ENCODE measurements at regions not wholly inside any gene's neighbourhood (a gene's known extent, or its start where the extent isn't known, plus 50 kb on each side); places are given as distances from the start of the nearest gene placed in this dataset.

GRCh38 chr6:14367296-14367695 lies 249.7 kb downstream of the CD83 start:
- H3K9me2 ChIP-seq, result no peaks in the 10 kb centered on the region
- H3K4me1 ChIP-seq (ENCODE audit: control insufficient read depth in 1 of 2, insufficient read depth in 2 of 2, low read depth in 1 of 2, low read length in 1 of 2), result no peaks in the 10 kb centered on the region
- no peak for DNase-seq
- no peak overlapping the region for H3K4me2 ChIP-seq
- H3K4me3 ChIP-seq (ENCODE audit: low read depth in 2 of 2, low read length in 1 of 2), result no peak overlapping the region
- H4K20me1 ChIP-seq (ENCODE audit: insufficient read depth), result no peaks in the 10 kb centered on the region
- no peaks in the 10 kb centered on the region for H3F3A ChIP-seq (replicated peaks; ENCODE audit: insufficient read depth)
- CTCF ChIA-PET, result no interaction called here
- TF ChIP-seq YY1 (IDR thresholded peaks at IDR 0.05; ENCODE audit: low read depth), result no peak
- no peak for TF ChIP-seq RXRA (IDR thresholded peaks at IDR 0.05; ENCODE audit: borderline replicate concordance, low read depth)
- no peak overlapping the region for H3K27ac ChIP-seq (ENCODE audit: low read depth in 2 of 2, low read length in 1 of 2)
- no peaks in the 10 kb centered on the region for H3K79me2 ChIP-seq (ENCODE audit: insufficient read depth)
- POLR2A ChIA-PET, result interaction anchor here (0.6 kb wide), 1 partner anchor 812 kb away, joined by 3 read pairs; no protein-coding TSS in a partner anchor
- H3K27me3 ChIP-seq (ENCODE audit: insufficient read depth), result no peaks in the 10 kb centered on the region
- H3K36me3 ChIP-seq (replicated peaks in 1 of 2; ENCODE audit: control insufficient read depth in 1 of 2, insufficient read depth in 2 of 2, low read length in 1 of 2), result no peaks in the 10 kb centered on the region
- H2AFZ ChIP-seq (ENCODE audit: low read depth), result no peak overlapping the region
- H3K9me3 ChIP-seq, result no peaks in the 10 kb centered on the region
- no peak overlapping the region for H3K9ac ChIP-seq
- 11% methylated on average over 2 of the region's 2 CpGs for WGBS (ENCODE audit: low lambda C conversion rate)

- Histone ChIP-seq H3K27ac (ENCODE audit: low read depth in 2 of 2, low read length in 1 of 2) (no peak overlapping the region), H3K4me1 (ENCODE audit: control insufficient read depth in 1 of 2, insufficient read depth in 2 of 2, low read depth in 1 of 2, low read length in 1 of 2) (no peaks in the 10 kb centered on the region), H3K27me3 (ENCODE audit: insufficient read depth) (no peaks in the 10 kb centered on the region), H4K20me1 (ENCODE audit: insufficient read depth) (no peaks in the 10 kb centered on the region), H3K36me3 (replicated peaks in 1 of 2; ENCODE audit: control insufficient read depth in 1 of 2, insufficient read depth in 2 of 2, low read length in 1 of 2) (no peaks in the 10 kb centered on the region), H3K9me2 (no peaks in the 10 kb centered on the region), H3K9ac (no peak overlapping the region), H3F3A (replicated peaks; ENCODE audit: insufficient read depth) (no peaks in the 10 kb centered on the region), H3K4me3 (ENCODE audit: low read depth in 2 of 2, low read length in 1 of 2) (no peak overlapping the region), H2AFZ (ENCODE audit: low read depth) (no peak overlapping the region), H3K4me2 (no peak overlapping the region), H3K79me2 (ENCODE audit: insufficient read depth) (no peaks in the 10 kb centered on the region), H3K9me3 (no peaks in the 10 kb centered on the region)
- WGBS (ENCODE audit: low lambda C conversion rate), result 21% methylated on average over 3 of the region's 3 CpGs
- POLR2A ChIA-PET, result no interaction called here
- TF ChIP-seq NRF1 (IDR thresholded peaks at IDR 0.05; ENCODE audit: low read depth, low read length), result no peak
- no peak for TF ChIP-seq FOXJ3 (CRISPR knock-in tag; IDR thresholded peaks at IDR 0.05)
- TF ChIP-seq IRF3 (IDR thresholded peaks at IDR 0.05; ENCODE audit: low read depth, low read length), result no peak
- TF ChIP-seq TEAD4 (IDR thresholded peaks at IDR 0.05; ENCODE audit: borderline replicate concordance, insufficient read depth), result no peak
- no peak for TF ChIP-seq YY1 (IDR thresholded peaks at IDR 0.05; ENCODE audit: low read depth)
- TF ChIP-seq RCOR1 (IDR thresholded peaks at IDR 0.05; ENCODE audit: low read length), result no peak
- no peak for DNase-seq
- CTCF ChIA-PET, result no interaction called here
Observed at GRCh38 chr6:14369717-14370116, 252.1 kb downstream of the CD83 start.

DNA sequence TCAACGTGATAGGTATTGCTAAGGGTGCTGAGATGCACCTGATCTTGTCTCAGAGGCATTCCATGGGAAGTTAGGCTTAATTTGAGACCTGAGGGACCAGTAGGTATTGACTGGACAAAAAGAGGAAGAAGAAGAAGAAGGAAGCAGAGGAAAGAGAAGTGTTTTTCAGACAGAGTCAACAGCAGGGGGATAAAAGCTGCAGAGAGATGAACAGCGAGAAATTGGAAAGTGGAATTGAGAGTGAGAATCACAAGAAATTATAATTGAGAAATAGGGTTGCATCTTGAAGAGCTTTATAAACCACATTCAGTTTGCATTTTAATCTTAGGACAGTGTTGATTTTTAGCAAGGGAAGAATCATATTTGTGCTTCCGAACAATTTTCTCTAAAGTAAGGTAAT lies 254.0 kb downstream of the CD83 start:
- DNase-seq, result no peak
- no peak overlapping the region for H3K9ac ChIP-seq
- no peaks in the 10 kb centered on the region for H3K9me2 ChIP-seq
- CTCF ChIA-PET, result no interaction called here
- H3K27me3 ChIP-seq (ENCODE audit: insufficient read depth), result no peaks in the 10 kb centered on the region
- H3K4me2 ChIP-seq, result no peak overlapping the region
- no peaks in the 10 kb centered on the region for H3K4me1 ChIP-seq (ENCODE audit: control insufficient read depth in 1 of 2, insufficient read depth in 2 of 2, low read depth in 1 of 2, low read length in 1 of 2)
- POLR2A ChIA-PET, result no interaction called here
- H3K79me2 ChIP-seq (ENCODE audit: insufficient read depth), result no peaks in the 10 kb centered on the region
- no peaks in the 10 kb centered on the region for H3F3A ChIP-seq (replicated peaks; ENCODE audit: insufficient read depth)
- 35% methylated on average over 3 of the region's 3 CpGs for WGBS (ENCODE audit: low lambda C conversion rate)
- H3K36me3 ChIP-seq (replicated peaks in 1 of 2; ENCODE audit: control insufficient read depth in 1 of 2, insufficient read depth in 2 of 2, low read length in 1 of 2), result no peaks in the 10 kb centered on the region
- H3K4me3 ChIP-seq (ENCODE audit: low read depth in 2 of 2, low read length in 1 of 2), result no peak overlapping the region
- no peak overlapping the region for H3K27ac ChIP-seq (ENCODE audit: low read depth in 2 of 2, low read length in 1 of 2)
- H2AFZ ChIP-seq (ENCODE audit: low read depth), result no peak overlapping the region
- no peaks in the 10 kb centered on the region for H3K9me3 ChIP-seq
- H4K20me1 ChIP-seq (ENCODE audit: insufficient read depth), result no peaks in the 10 kb centered on the region
- TF ChIP-seq MEF2A (IDR thresholded peaks at IDR 0.05; ENCODE audit: borderline replicate concordance, low read depth) (no peak), MXI1 (IDR thresholded peaks at IDR 0.05; ENCODE audit: low read depth, low read length) (no peak), SMC3 (IDR thresholded peaks at IDR 0.05; ENCODE audit: low read depth, low read length) (no peak), ELF1 (IDR thresholded peaks at IDR 0.05) (no peak), EP300 (IDR thresholded peaks at IDR 0.05; ENCODE audit: borderline replicate concordance in 1 of 2, low read depth in 1 of 2, low read length in 1 of 2) (no peak)
- TF ChIP-seq, protein P1, sequence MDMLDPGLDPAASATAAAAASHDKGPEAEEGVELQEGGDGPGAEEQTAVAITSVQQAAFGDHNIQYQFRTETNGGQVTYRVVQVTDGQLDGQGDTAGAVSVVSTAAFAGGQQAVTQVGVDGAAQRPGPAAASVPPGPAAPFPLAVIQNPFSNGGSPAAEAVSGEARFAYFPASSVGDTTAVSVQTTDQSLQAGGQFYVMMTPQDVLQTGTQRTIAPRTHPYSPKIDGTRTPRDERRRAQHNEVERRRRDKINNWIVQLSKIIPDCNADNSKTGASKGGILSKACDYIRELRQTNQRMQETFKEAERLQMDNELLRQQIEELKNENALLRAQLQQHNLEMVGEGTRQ (IDR thresholded peaks at IDR 0.05; ENCODE audit: borderline replicate concordance, low read depth, low read length), result no peak
- TF ChIP-seq, protein P2, sequence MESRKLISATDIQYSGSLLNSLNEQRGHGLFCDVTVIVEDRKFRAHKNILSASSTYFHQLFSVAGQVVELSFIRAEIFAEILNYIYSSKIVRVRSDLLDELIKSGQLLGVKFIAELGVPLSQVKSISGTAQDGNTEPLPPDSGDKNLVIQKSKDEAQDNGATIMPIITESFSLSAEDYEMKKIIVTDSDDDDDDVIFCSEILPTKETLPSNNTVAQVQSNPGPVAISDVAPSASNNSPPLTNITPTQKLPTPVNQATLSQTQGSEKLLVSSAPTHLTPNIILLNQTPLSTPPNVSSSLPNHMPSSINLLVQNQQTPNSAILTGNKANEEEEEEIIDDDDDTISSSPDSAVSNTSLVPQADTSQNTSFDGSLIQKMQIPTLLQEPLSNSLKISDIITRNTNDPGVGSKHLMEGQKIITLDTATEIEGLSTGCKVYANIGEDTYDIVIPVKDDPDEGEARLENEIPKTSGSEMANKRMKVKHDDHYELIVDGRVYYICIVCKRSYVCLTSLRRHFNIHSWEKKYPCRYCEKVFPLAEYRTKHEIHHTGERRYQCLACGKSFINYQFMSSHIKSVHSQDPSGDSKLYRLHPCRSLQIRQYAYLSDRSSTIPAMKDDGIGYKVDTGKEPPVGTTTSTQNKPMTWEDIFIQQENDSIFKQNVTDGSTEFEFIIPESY (IDR thresholded peaks at IDR 0.05; ENCODE audit: borderline replicate concordance, low read depth), result no peak
- TF ChIP-seq, protein P3, sequence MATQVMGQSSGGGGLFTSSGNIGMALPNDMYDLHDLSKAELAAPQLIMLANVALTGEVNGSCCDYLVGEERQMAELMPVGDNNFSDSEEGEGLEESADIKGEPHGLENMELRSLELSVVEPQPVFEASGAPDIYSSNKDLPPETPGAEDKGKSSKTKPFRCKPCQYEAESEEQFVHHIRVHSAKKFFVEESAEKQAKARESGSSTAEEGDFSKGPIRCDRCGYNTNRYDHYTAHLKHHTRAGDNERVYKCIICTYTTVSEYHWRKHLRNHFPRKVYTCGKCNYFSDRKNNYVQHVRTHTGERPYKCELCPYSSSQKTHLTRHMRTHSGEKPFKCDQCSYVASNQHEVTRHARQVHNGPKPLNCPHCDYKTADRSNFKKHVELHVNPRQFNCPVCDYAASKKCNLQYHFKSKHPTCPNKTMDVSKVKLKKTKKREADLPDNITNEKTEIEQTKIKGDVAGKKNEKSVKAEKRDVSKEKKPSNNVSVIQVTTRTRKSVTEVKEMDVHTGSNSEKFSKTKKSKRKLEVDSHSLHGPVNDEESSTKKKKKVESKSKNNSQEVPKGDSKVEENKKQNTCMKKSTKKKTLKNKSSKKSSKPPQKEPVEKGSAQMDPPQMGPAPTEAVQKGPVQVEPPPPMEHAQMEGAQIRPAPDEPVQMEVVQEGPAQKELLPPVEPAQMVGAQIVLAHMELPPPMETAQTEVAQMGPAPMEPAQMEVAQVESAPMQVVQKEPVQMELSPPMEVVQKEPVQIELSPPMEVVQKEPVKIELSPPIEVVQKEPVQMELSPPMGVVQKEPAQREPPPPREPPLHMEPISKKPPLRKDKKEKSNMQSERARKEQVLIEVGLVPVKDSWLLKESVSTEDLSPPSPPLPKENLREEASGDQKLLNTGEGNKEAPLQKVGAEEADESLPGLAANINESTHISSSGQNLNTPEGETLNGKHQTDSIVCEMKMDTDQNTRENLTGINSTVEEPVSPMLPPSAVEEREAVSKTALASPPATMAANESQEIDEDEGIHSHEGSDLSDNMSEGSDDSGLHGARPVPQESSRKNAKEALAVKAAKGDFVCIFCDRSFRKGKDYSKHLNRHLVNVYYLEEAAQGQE (IDR thresholded peaks at IDR 0.05; ENCODE audit: low read depth, low read length), result no peak

Measured in SK-N-SH (cell line).